ENCODE measurements at regions not wholly inside any gene's neighbourhood (a gene's known extent, or its start where the extent isn't known, plus 50 kb on each side); places are given as distances from the start of the nearest gene placed in this dataset.

DNA sequence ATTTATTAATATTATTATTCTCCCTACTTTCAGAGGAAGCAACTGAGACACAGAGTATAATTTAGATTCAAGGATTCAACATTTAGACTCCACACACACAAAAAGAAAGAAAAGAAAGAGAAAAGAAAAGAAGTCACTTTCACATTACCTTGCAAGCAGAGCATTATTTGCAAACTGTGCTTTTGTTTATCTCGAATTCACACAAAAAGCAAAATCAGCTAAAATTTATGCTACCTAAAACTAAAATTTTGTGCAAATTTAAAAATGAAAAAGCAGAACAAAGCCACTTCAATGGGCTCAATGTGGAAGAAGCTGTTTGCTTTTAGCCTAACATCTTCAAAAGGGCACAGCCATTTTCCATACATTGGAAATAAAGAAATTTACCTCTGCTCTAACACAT lies 1282.7 kb upstream of the GYPC start:
- Histone ChIP-seq H3K4me1 (ENCODE audit: low read depth) (no peaks in the 10 kb centered on the region), H3K4me3 (no peak overlapping the region), H3K36me3 (ENCODE audit: low read depth) (no peaks in the 10 kb centered on the region), H3K9me3 (no peaks in the 10 kb centered on the region)
- no peak for ATAC-seq
- intact Hi-C loops (cut with DNase I, micrococcal nuclease), result no loop called here
- TF ChIP-seq, protein P1, sequence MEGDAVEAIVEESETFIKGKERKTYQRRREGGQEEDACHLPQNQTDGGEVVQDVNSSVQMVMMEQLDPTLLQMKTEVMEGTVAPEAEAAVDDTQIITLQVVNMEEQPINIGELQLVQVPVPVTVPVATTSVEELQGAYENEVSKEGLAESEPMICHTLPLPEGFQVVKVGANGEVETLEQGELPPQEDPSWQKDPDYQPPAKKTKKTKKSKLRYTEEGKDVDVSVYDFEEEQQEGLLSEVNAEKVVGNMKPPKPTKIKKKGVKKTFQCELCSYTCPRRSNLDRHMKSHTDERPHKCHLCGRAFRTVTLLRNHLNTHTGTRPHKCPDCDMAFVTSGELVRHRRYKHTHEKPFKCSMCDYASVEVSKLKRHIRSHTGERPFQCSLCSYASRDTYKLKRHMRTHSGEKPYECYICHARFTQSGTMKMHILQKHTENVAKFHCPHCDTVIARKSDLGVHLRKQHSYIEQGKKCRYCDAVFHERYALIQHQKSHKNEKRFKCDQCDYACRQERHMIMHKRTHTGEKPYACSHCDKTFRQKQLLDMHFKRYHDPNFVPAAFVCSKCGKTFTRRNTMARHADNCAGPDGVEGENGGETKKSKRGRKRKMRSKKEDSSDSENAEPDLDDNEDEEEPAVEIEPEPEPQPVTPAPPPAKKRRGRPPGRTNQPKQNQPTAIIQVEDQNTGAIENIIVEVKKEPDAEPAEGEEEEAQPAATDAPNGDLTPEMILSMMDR (IDR thresholded peaks at IDR 0.05), result no peak
- DNase-seq, result no peak

DNA sequence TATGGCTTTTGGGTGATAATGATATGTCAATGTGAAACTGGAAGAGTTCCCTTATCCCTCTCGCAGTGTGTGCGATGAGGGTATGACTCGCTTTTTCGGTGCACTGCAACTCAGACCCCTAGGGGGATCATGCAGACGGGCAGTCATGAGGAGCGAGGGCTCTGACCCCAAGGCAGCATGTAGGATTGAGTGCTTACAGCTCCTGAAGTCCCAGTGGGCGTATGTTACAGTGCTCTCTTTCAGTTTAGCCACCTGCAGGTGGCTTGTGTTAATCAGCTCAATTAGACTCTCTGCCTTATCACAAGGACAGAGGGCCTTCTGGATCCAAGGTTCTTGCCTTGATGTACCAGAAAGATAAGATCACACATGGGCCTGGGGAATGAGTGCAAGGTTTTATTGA lies 1269.9 kb upstream of the GYPC start:
- Histone ChIP-seq H3K9me3 (no peaks in the 10 kb centered on the region), H3K4me1 (ENCODE audit: low read depth) (no peaks in the 10 kb centered on the region), H3K36me3 (ENCODE audit: low read depth) (no peaks in the 10 kb centered on the region), H3K4me3 (no peak overlapping the region)
- DNase-seq (no peak), ATAC-seq (no peak)
- intact Hi-C loops (cut with DNase I, micrococcal nuclease), result no loop called here
- TF ChIP-seq, protein P1 (IDR thresholded peaks at IDR 0.05), result no peak

DNA sequence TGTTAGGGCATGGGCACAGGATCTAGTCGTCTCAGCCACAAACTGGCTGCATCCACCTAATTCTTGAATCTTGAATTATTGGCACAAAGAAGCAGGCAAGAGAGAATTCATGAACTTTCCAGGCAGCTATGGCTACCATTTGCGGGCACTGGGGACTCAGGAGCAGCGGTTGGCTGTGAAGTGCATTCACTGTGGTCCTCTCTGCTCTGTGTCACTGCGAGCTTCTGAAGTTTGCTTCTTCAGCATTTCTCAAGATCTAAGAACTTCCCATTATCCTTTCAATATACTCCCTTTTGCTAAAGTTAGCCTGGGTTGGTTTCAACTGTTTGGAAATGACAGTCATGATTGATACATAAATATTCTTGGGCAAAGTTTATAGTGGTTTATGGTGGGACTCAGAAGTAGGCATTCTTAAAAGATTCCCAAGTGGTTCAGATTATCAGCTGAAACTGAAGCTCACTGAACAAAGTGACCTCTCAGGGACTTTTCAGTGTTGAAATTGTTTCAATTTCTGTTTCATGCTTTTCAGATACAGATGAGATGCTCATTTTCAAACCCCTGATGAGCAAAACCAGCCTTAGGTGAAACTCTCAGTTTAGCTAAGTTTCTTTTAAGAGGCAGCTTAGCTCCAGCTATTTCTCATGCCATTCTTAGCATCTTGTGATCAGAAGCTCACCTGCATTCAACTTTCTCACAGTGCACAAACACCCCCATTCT lies 1258.3 kb upstream of the GYPC start:
- Histone ChIP-seq H3K4me3 (no peak overlapping the region), H3K9me3 (no peaks in the 10 kb centered on the region), H3K36me3 (ENCODE audit: low read depth) (no peaks in the 10 kb centered on the region), H3K4me1 (ENCODE audit: low read depth) (no peaks in the 10 kb centered on the region)
- TF ChIP-seq, protein P1 (IDR thresholded peaks at IDR 0.05), result no peak
- no peak for ATAC-seq
- intact Hi-C loops (cut with DNase I, micrococcal nuclease), result no loop called here
- no peak for DNase-seq

DNA sequence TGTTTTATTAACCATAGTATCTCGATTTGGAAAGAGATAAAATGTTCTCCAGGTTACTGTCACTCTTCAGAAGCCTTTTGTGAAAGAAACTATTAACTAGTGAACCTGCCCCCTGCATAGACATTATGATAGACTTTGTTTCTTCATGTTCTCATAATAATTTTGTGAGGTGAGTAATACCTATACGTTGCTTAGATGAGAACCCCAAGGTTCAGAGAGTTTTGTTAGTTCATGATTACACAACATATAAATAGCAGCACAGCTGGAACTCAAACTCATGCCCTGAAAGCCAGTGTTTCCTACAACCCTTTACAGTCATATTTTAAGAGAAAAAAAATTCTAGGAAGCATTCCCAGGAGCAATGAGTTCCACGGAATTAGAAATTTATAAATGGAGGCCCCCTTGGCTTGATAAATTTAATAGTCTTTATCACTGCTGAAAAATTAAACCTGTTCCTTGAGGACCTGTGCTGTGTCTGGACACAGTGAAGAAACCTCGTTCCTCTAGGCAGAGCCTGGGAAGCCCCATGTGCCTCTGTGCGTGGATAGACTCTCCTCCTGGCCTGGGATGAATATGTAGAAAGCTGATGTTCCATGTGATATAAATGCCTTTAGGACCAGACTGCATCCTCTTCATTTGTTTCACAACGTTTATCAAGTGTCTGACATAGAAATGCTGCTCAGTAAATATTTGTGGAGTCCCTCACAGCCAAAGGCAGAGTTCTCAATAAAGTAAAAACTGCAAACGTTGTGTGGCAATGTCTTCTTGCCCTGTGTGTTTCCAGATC lies 1257.0 kb upstream of the GYPC start:
- ATAC-seq (no peak), DNase-seq (no peak)
- H3K4me1 ChIP-seq (ENCODE audit: low read depth), result no peaks in the 10 kb centered on the region
- TF ChIP-seq, protein P1 (IDR thresholded peaks at IDR 0.05), result no peak
- no peaks in the 10 kb centered on the region for H3K9me3 ChIP-seq
- no peak overlapping the region for H3K4me3 ChIP-seq
- H3K36me3 ChIP-seq (ENCODE audit: low read depth), result no peaks in the 10 kb centered on the region
- intact Hi-C loops (cut with DNase I, micrococcal nuclease), result no loop called here

DNA sequence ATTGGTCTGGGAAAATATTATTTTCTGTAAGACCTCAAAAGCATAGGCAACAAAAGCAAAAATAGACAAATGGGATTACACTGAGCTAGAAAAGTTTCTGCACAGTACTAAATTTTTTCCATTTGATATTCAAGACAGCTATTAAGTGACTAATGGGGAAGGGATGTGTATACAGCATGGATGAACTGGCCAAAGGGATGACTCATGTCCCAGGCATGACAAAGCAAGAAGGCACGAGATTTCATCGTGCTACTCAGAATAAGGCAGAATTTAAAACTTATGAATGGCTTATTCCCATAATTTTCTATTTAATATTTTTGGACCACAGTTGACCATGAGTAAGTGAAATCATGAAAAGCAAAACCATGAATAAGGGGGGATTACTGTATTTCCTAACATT lies 1250.1 kb upstream of the GYPC start:
- Histone ChIP-seq H3K4me3 (no peak overlapping the region), H3K9me3 (no peaks in the 10 kb centered on the region), H3K36me3 (ENCODE audit: low read depth) (no peaks in the 10 kb centered on the region), H3K4me1 (ENCODE audit: low read depth) (no peaks in the 10 kb centered on the region)
- DNase-seq (no peak), ATAC-seq (no peak)
- intact Hi-C loops (cut with DNase I, micrococcal nuclease), result no loop called here
- TF ChIP-seq, protein P1 (IDR thresholded peaks at IDR 0.05), result no peak

All from mucosa of descending colon (tissue), 3 donors.